GM21447 (cell line): ENCODE measurements at regions not wholly inside any gene's neighbourhood (a gene's known extent, or its start where the extent isn't known, plus 50 kb on each side); places are given as distances from the start of the nearest gene placed in this dataset.

Experiments used
- ATAC-seq: cut with Tn5 transposase; IDR thresholded peaks from one replicate; pipeline ENCODE4 v1.9.1; 2021; ENCODE audit not compliant: unreplicated experiment

GRCh38 chr9:118364266-118365106, 660.3 kb downstream of the TLR4 start:
- peak; percentile 52 for ATAC-seq

GRCh38 chr9:118366228-118366627, 662.0 kb downstream of the TLR4 start:
- ATAC-seq, result no peak

GRCh38 chr9:118367383-118367782, 663.2 kb downstream of the TLR4 start:
- ATAC-seq, result peak; percentile 40

GRCh38 chr9:118384531-118385100, 680.4 kb downstream of the TLR4 start:
- no peak for ATAC-seq

GRCh38 chr9:118395415-118395814, 691.2 kb downstream of the TLR4 start:
- peak; percentile 76 for ATAC-seq

- no peak for ATAC-seq
Observed at GRCh38 chr9:118401546-118401945, 697.3 kb downstream of the TLR4 start.

GRCh38 chr9:118414676-118415075, 710.5 kb downstream of the TLR4 start:
- ATAC-seq, result no peak

GRCh38 chr9:118418887-118419565, 714.8 kb downstream of the TLR4 start:
- ATAC-seq, result no peak

- no peak for ATAC-seq
Observed at GRCh38 chr9:118419676-118420075, 715.5 kb downstream of the TLR4 start.

- ATAC-seq, result no peak
Observed at GRCh38 chr9:118422508-118422907, 718.3 kb downstream of the TLR4 start.

GRCh38 chr9:118423021-118423420, 718.8 kb downstream of the TLR4 start:
- no peak for ATAC-seq

GRCh38 chr9:118423721-118424120, 719.5 kb downstream of the TLR4 start:
- no peak for ATAC-seq

- no peak for ATAC-seq
Observed at GRCh38 chr9:118426772-118427171, 722.6 kb downstream of the TLR4 start.

- ATAC-seq, result no peak
Observed at GRCh38 chr9:118438810-118439209, 734.6 kb downstream of the TLR4 start.

- ATAC-seq, result no peak
Observed at GRCh38 chr9:118439441-118439840, 735.2 kb downstream of the TLR4 start.

GRCh38 chr9:118444403-118444802, 740.2 kb downstream of the TLR4 start:
- ATAC-seq, result no peak

- ATAC-seq, result no peak
Observed at GRCh38 chr9:118446943-118447639, 742.9 kb downstream of the TLR4 start.

- no peak for ATAC-seq
Observed at GRCh38 chr9:118449554-118449953, 745.4 kb downstream of the TLR4 start.

GRCh38 chr9:118455259-118455658, 751.1 kb downstream of the TLR4 start:
- ATAC-seq, result no peak

GRCh38 chr9:118455788-118456187, 751.6 kb downstream of the TLR4 start:
- ATAC-seq, result no peak
